ENCODE measurements at regions not wholly inside any gene's neighbourhood (a gene's known extent, or its start where the extent isn't known, plus 50 kb on each side); places are given as distances from the start of the nearest gene placed in this dataset.
A peak's percentile ranks its signal among the peaks of the same experiment; 100 is the strongest.
"Not testable (repeated sequence)": the region's sequence is repeated elsewhere in the genome, so short reads cannot be mapped to it uniquely, and the experiment has no call there.

- H3K9me1 ChIP-seq (replicated peaks; ENCODE audit: control insufficient read depth, extremely low read depth, insufficient read depth, low read length); CTCF ChIA-PET; H2AFZ ChIP-seq (ENCODE audit: low read depth, low read length); H3K9ac ChIP-seq (replicated peaks; ENCODE audit: extremely low read depth, insufficient read depth, low read length); dilution Hi-C loops (cut with MboI; ENCODE audit: extremely low pct_ligation_motif_present, low sequenced_read_pairs); H3K9me3 ChIP-seq (replicated peaks; ENCODE audit: control insufficient read depth, insufficient read depth, low read length); intact Hi-C loops (cut with micrococcal nuclease); H3K36me3 ChIP-seq (ENCODE audit: control insufficient read depth in 2 of 2, extremely low read depth in 1 of 2, insufficient read depth in 2 of 2, low read length in 2 of 2); BruUV-seq (replicated peaks); H3K27me3 ChIP-seq (ENCODE audit: control insufficient read depth in 2 of 2, insufficient read depth in 2 of 2, low read length in 2 of 2); H3K4me1 ChIP-seq (ENCODE audit: control insufficient read depth, extremely low read depth, insufficient read depth, low read length); POLR2A ChIA-PET; FAIRE-seq; H3K79me2 ChIP-seq (ENCODE audit: control insufficient read depth, insufficient read depth, low read length); H4K20me1 ChIP-seq (replicated peaks; ENCODE audit: control insufficient read depth, extremely low read depth, insufficient read depth, low read length); H3K4me3 ChIP-seq (replicated peaks in 1 of 3; ENCODE audit: insufficient read depth in 1 of 3, low read depth in 1 of 3, low read length in 3 of 3): not testable (repeated sequence)
- peak; percentile 49 for DNase-seq (ENCODE audit: low read depth, low spot score)
- peak overlapping the region; percentile 95 for H3K27ac ChIP-seq (ENCODE audit: insufficient read depth, low read depth, low read length)
- TF ChIP-seq GATA2 (IDR thresholded peaks at IDR 0.05; ENCODE audit: insufficient read depth, insufficient read length, low read depth, low read length) (peak; percentile 57), JUN (IDR thresholded peaks at IDR 0.05; ENCODE audit: borderline replicate concordance, insufficient read depth, insufficient read length, low read depth) (peak; percentile 57)
- peak overlapping the region; percentile 35 for H3K4me2 ChIP-seq (ENCODE audit: insufficient read depth, low read length)
Measured at GRCh38 chr2:94576486-94576885, 294.7 kb upstream of the TEKT4 start.

GRCh38 chr2:94577160-94577559 is 294.1 kb upstream of the TEKT4 start:
- POLR2A ChIA-PET = not testable (repeated sequence)

GRCh38 chr2:94579221-94579620 is 292.0 kb upstream of the TEKT4 start:
- CTCF ChIA-PET; H3K9me3 ChIP-seq (replicated peaks; ENCODE audit: control insufficient read depth, insufficient read depth, low read length); H3K9ac ChIP-seq (replicated peaks; ENCODE audit: extremely low read depth, insufficient read depth, low read length); H3K27ac ChIP-seq (ENCODE audit: insufficient read depth, low read depth, low read length); BruUV-seq (replicated peaks); H3K4me2 ChIP-seq (ENCODE audit: insufficient read depth, low read length); H3K79me2 ChIP-seq (ENCODE audit: control insufficient read depth, insufficient read depth, low read length); H3K9me1 ChIP-seq (replicated peaks; ENCODE audit: control insufficient read depth, extremely low read depth, insufficient read depth, low read length); H3K36me3 ChIP-seq (ENCODE audit: control insufficient read depth in 2 of 2, extremely low read depth in 1 of 2, insufficient read depth in 2 of 2, low read length in 2 of 2); intact Hi-C loops (cut with micrococcal nuclease); H3K27me3 ChIP-seq (ENCODE audit: control insufficient read depth in 2 of 2, insufficient read depth in 2 of 2, low read length in 2 of 2); POLR2A ChIA-PET; H2AFZ ChIP-seq (ENCODE audit: low read depth, low read length); FAIRE-seq; H4K20me1 ChIP-seq (replicated peaks; ENCODE audit: control insufficient read depth, extremely low read depth, insufficient read depth, low read length); dilution Hi-C loops (cut with MboI; ENCODE audit: extremely low pct_ligation_motif_present, low sequenced_read_pairs); DNase-seq (ENCODE audit: low read depth, low spot score); H3K4me3 ChIP-seq (replicated peaks in 1 of 3; ENCODE audit: insufficient read depth in 1 of 3, low read depth in 1 of 3, low read length in 3 of 3): not testable (repeated sequence)
- peaks cover 12% of the 10 kb centered on the region for H3K4me1 ChIP-seq (ENCODE audit: control insufficient read depth, extremely low read depth, insufficient read depth, low read length)

More at GRCh38 chr2:94577160-94577559, 294.1 kb upstream of the TEKT4 start:
- H3K4me2 ChIP-seq (ENCODE audit: insufficient read depth, low read length); H3K4me3 ChIP-seq (replicated peaks in 1 of 3; ENCODE audit: insufficient read depth in 1 of 3, low read depth in 1 of 3, low read length in 3 of 3); H3K9me3 ChIP-seq (replicated peaks; ENCODE audit: control insufficient read depth, insufficient read depth, low read length); H3K27me3 ChIP-seq (ENCODE audit: control insufficient read depth in 2 of 2, insufficient read depth in 2 of 2, low read length in 2 of 2); H3K79me2 ChIP-seq (ENCODE audit: control insufficient read depth, insufficient read depth, low read length); intact Hi-C loops (cut with micrococcal nuclease); FAIRE-seq; H3K9ac ChIP-seq (replicated peaks; ENCODE audit: extremely low read depth, insufficient read depth, low read length); dilution Hi-C loops (cut with MboI; ENCODE audit: extremely low pct_ligation_motif_present, low sequenced_read_pairs); H4K20me1 ChIP-seq (replicated peaks; ENCODE audit: control insufficient read depth, extremely low read depth, insufficient read depth, low read length); H3K36me3 ChIP-seq (ENCODE audit: control insufficient read depth in 2 of 2, extremely low read depth in 1 of 2, insufficient read depth in 2 of 2, low read length in 2 of 2); CTCF ChIA-PET; H2AFZ ChIP-seq (ENCODE audit: low read depth, low read length); H3K9me1 ChIP-seq (replicated peaks; ENCODE audit: control insufficient read depth, extremely low read depth, insufficient read depth, low read length); H3K4me1 ChIP-seq (ENCODE audit: control insufficient read depth, extremely low read depth, insufficient read depth, low read length): not testable (repeated sequence)
- TSS peak; percentile 78 for BruUV-seq (replicated peaks)
- peak; percentile 81 for DNase-seq (ENCODE audit: low read depth, low spot score)
- peak overlapping the region; percentile 95 for H3K27ac ChIP-seq (ENCODE audit: insufficient read depth, low read depth, low read length)

All from endothelial cell of umbilical vein (primary cell).